HG03097 (cell line): ENCODE measurements at regions not wholly inside any gene's neighbourhood (a gene's known extent, or its start where the extent isn't known, plus 50 kb on each side); places are given as distances from the start of the nearest gene placed in this dataset.
"Not testable (repeated sequence)": the region's sequence is repeated elsewhere in the genome, so short reads cannot be mapped to it uniquely, and the experiment has no call there.

Experiments
- ATAC-seq: cut with Tn5 transposase; IDR thresholded peaks from one replicate; pipeline ENCODE4 v1.9.1; 2021; ENCODE audit not compliant: unreplicated experiment, low FRiP score

- ATAC-seq, result no peak
These were observed 91.2 kb downstream of the RCHY1 start for GRCh38 chr4:75422998-75423397.

DNA sequence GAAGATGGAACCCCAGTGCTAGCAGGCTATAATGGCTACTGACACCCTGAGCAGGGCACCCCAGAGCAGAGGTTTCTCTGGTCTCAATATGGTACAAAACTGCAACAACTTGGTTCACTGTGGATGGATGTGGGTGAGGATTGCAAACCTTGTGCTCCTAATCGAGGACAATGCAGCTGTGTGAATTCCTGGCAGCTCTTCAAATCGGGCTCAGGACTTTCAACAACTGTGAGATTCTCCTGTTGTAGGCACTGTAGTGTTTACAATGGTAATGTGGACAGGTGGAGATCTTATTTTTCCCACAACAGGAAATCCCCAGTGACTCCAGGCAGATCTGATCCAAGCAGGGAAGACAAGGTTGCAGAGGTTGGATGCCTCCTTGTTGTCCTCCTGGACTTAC lies 101.5 kb downstream of the RCHY1 start:
- ATAC-seq, result no peak

GRCh38 chr4:75398501-75398900 lies 115.7 kb downstream of the RCHY1 start:
- ATAC-seq, result no peak

DNA sequence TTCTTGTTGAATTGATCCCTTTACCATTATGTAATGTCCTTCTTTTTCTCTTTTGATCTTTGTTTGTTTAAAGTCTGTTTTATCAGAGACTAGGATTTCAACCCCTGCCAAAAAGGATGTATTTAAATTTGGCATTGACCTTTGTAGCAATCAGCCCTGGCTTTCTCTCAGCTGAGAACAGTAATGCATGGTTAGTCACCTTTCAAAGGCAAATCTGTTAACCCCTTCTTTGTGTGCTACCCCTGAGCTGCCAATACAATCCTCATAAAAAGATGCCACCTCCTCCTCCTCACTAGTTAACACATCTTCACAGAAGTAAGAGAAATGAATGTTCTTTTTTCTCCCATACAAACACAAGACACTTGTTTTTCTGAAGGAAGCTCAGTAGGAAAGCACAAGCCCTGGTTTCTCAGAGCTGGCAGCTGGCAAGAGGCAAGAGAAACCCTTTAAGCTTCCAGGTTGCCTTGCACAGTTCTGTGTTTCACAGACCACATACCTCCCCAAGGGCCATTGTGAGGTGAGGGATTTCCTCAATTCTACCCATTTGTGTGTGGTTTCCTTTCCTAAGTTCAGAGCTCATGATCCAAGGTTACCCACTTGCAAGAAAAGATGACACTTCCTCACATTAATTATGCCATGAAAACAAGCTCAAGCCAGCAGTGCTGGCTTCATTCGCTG lies 122.6 kb downstream of the RCHY1 start:
- ATAC-seq, result no peak

- ATAC-seq, result not testable (repeated sequence)
These were observed 127.8 kb downstream of the RCHY1 start for GRCh38 chr4:75386426-75386825.

GRCh38 chr4:75385106-75385505 lies 129.1 kb downstream of the RCHY1 start:
- ATAC-seq, result no peak

- no peak for ATAC-seq
These were observed 137.7 kb downstream of the RCHY1 start for GRCh38 chr4:75376543-75376942.

DNA sequence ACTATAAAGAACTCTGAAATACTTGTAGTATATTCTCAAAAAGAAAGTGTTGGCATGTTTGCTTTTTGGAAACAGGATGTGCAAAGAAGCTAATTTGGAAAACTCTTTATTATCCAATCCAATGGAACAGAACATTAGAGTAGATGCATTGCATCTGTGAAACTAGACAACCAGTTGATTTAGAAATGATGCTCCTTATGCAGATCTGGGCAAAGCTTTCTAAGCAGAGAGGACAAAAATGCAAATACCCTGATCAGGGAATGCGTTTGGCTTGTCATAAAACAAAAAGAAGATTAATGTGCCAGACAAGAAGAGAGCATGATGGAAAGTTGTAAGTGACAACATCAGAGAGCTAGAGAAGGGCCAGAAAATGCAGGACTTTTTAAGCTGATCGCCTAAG lies 142.3 kb downstream of the RCHY1 start:
- no peak for ATAC-seq

- ATAC-seq, result no peak
These were observed 143.6 kb downstream of the RCHY1 start for GRCh38 chr4:75370576-75370975.

- ATAC-seq, result no peak
These were observed 168.8 kb downstream of the RCHY1 start for GRCh38 chr4:75345423-75345822.

- ATAC-seq, result no peak
These were observed 169.3 kb downstream of the RCHY1 start for GRCh38 chr4:75344915-75345314.

DNA sequence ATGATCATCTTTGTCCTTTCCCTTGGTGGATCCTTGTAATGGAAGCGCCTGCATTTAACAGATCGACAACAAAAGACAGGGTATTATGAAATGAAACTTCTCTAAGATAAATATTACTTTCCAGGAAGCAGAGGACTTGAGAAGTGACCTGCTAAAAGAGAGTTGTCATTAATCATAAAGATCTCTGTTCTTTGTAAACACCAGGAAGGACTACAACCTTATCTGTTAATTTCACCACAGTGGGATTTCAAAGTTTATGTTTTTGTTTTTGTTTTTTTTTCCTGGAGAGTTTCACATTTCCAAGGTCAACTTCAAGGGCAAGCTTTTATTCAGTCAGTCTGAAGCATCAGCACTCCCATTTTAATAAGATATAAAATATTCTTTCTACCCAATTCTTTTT lies 170.9 kb downstream of the RCHY1 start:
- ATAC-seq, result no peak

- ATAC-seq, result no peak
These were observed 173.6 kb downstream of the RCHY1 start for GRCh38 chr4:75340561-75340960.

GRCh38 chr4:75338352-75338880 lies 175.8 kb downstream of the RCHY1 start:
- no peak for ATAC-seq

- no peak for ATAC-seq
These were observed 186.2 kb downstream of the RCHY1 start for GRCh38 chr4:75327804-75328512.

DNA sequence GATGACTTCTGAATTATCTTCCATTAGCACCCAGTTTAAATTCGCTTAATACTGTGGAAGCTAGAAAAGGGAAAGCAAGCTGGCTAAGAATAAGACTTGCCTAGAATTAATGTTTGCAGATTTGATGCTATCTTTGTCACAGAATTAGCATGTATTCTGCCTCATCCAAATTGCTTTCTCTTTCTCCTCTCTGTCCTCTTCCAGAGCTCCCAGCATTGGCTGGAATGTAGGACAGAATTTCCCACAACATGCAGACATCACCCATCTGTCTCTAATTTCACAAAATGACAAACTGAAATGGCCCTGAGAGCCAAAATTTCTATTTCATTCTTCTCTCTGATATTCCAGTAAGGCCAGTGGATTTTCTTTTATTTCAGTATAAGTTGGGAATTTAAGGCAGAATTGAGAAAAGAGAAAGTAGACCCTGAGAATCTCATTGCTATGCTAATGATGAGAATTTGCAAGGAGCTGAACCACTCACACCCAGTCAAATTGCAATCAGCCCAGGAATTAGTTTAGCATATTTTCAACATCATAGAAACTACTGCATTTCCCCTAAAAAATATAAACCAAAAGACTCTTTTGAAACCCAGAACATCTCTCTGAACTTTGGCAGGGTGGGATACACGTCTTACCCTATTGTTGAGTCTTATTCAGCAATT lies 188.8 kb downstream of the RCHY1 start:
- ATAC-seq, result no peak

DNA sequence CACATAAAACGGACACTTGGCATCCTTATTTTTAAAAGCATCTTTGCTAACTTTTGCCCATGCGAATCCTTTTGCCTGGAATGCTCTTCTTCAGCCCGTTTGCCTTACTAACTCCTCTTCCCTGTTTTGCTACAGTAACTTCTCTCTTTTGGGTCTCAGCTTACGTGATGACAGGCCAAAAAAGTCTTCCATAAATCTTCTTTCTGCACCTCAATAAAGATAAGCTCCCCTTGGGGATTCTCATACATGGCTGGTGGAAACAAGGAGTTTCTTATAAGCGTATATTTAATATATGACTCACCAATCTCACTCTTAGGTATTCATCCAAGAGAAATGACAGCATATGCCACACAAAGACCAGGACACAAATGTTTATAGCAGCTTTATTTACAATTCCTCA lies 192.7 kb downstream of the RCHY1 start:
- no peak for ATAC-seq

DNA sequence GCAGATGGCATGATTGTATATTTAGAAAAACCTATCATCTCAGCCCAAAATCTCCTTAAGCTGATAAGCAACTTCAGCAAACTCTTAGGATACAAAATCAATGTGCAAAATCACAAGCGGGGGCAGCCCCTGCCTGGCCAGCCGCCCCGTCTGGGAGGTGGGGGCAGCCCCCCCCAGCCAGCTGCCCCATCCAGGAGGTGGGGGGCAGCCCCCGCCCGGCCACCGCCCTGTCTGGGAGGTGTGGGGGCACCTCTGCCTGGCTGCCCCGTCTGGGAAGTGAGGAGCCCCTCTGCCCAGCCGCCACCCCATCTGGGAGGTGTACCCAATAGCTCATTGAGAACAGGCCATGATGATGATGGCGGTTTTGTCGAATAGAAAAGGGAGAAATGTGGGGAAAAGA lies 196.6 kb downstream of the RCHY1 start:
- not testable (repeated sequence) for ATAC-seq

- no peak for ATAC-seq
These were observed 206.2 kb downstream of the RCHY1 start for GRCh38 chr4:75308049-75308448.

DNA sequence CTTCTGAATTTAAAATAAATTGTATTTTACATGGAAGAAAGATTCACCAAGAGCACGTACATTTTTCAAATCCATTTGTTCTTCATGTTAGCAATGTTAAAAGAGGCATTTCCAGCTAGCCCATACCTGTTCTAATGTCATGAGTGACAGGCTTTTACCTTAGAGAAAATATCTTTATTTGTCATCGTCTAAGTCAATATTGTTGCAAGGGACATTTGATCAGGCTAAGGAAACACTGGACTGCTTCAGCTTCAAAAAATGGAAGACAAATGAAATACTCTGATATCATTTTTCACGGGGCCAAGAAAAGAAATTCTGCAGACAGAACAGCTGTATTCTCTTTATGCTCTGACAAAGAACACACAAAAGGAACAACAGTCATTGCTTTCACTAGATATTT lies 207.7 kb downstream of the RCHY1 start:
- no peak for ATAC-seq

DNA sequence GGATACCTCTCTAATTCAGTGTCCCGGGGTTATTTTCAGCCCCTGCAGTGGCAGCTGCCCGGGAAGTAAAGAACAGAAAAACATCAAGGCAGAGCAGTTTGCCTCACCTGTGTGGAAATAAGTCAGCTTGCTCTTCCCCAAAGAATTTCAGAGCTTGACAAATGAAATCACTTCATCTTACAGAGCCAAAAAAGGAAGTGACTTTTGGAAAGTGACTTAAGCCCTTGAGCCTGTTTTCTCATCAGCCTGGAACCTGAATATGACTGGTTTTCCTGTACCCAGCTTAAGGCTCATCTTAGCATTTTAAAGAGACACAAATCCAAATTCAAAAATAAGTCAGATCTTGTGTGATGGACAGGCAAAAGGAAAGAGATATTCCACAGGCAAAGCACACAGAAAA lies 211.6 kb downstream of the RCHY1 start:
- ATAC-seq, result no peak
